ENCODE measurements at regions not wholly inside any gene's neighbourhood (a gene's known extent, or its start where the extent isn't known, plus 50 kb on each side); places are given as distances from the start of the nearest gene placed in this dataset.

- no peak for TF ChIP-seq CTCF (IDR thresholded peaks at IDR 0.05)
- no peak for TF ChIP-seq POLR2A (IDR thresholded peaks at IDR 0.05)
Observed at GRCh38 chr2:215727507-215728503, 285.5 kb downstream of the MREG start.
